ENCODE measurements at regions not wholly inside any gene's neighbourhood (a gene's known extent, or its start where the extent isn't known, plus 50 kb on each side); places are given as distances from the start of the nearest gene placed in this dataset.
"Not testable (repeated sequence)": the region's sequence is repeated elsewhere in the genome, so short reads cannot be mapped to it uniquely, and the experiment has no call there.

- TF ChIP-seq POLR2A, POLR2AphosphoS5 (IDR thresholded peaks at IDR 0.05; ENCODE audit: low read depth, low read length): not testable (repeated sequence)
Observed at GRCh38 chr4:188797011-188797410, 657.8 kb downstream of the TRIML1 start.

Measured in GM12892 (cell line).